ENCODE measurements at regions not wholly inside any gene's neighbourhood (a gene's known extent, or its start where the extent isn't known, plus 50 kb on each side); places are given as distances from the start of the nearest gene placed in this dataset.

DNA sequence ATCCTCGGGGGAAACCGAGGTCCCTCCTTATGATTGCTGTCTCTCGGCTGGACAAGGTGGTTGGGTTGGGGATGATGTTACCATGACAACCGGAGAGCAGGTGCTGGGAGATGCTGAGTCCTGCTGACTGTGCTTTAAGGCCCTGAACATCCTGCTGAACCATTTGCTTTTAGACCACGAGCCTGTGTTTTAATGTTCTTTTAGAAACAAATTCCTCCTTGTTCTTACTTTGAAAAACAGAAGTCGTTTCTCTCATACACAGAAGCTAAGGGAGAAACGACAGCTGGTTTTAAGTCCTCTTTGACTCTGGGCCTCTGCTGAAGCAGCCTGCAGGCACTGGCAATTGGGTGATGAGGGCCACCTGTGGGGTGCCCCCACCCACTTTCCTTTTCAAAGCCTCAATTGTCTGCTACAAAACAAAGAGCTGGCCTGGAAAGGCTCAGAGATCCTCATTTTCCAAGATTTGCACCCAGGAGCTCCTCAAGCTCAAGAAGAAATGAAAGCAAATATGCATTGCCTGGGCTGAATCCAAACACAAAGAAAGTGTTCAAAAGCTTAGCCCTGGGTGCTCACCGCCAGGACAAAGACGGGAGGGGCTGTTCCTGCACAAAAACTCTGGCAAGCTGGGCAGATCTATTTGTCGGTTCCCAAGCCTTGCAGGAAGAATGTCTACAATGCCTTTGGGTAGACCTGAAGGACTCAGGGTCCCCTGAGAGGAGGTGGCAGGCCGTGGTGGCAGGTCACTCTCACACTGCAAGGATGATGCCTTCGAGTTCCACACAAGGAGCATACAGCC, 90.0 kb upstream of the CLMN start:
- no peak for DNase-seq

DNA sequence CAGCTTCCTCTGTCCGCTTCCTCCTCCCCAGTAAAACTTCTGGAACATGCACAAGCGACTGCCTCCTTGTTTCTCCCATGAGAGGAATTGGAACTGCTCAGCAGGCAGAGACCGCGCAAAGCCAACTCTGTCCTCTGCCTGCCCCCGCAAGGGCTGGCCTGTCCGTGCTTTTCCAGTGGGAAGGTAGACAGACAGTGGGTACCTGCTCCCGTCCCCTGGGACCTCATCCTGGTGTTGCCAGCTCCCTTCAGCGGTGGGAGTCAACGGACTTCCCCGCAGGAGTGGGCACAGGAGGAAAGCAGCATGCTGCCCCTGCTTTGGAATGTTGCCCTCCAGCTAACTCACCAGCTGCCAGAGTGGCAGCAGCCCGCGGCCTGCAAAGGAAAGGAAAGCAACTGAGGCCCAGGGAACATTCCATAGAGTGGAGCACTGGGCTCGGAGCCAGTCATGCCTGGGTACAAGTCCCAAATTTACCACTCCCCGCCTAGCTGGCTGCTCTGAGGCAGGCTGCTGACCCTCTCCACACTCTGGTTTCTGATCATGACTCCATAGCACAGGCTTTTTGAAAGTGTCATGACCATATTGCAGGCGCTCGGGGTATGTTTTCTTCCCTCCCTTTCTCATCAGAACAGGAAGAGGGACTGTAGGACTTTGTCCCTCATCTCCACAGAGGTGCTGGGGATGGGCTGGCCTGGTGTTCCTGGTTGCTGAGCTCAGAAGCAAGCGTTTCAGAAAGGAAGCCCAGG, 89.2 kb upstream of the CLMN start:
- no peak for DNase-seq

DNA sequence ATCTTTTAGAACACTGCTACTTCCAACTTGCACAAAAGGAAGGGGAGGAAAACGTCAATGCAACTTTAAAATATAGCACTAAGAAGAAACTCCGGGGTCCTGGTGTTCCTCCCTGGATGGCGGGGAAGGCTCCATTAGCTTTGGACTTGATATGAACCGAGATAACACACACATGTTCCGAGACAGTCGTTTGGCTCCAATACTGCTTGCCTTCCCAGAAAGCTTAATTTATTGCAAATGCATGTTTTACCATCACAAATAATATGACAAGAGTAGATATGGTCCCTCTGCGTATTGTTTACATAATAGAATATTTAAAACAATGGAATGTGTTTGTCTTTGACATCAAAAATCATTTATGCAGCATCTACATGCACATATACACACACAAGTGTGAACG, 87.6 kb upstream of the CLMN start:
- DNase-seq: no peak

DNA sequence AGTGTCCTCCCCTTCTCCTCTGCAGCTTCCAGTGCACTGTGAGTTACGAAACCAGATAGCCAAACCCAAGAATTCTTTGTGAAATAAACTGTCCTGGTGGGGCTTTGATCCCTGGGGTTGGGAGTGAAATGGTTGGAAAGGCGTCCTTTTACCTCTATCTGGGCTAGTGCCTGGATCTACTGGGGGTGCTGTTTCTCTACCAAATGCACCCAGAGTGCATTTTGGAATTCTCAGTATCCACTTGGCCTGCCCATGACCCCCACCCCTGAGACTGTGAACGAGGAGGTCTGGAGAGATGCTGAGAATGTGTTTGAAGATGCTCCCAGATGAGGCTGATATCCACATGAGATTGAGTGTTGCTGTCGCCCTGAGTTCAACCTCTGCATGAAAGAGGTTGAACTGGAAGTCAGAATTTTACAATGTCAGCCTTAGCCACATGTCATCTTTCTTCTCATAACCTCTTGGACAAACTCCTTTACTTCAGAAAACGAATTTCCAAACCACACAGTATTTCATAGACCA, 87.1 kb upstream of the CLMN start:
- no peak for DNase-seq

DNA sequence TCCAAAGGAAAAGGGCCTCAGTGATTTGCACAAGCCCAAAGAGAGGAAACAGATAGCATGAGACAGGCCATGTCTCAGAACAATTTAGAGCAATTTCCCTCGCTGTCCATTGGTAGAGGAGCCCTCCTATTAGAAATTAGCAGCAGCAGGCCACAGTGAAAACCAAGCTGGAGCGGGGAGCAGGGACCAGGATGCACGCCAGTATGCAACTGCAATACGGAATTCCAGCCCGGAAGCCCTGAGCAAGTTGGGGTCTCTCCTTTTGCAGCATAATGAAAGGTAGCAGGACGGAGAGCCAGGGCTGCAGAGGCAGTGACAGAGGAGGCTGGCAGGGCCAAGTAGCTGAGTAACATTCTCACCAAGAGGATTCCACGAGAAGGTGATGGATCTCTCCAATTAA, 84.9 kb upstream of the CLMN start:
- DNase-seq: no peak

DNA sequence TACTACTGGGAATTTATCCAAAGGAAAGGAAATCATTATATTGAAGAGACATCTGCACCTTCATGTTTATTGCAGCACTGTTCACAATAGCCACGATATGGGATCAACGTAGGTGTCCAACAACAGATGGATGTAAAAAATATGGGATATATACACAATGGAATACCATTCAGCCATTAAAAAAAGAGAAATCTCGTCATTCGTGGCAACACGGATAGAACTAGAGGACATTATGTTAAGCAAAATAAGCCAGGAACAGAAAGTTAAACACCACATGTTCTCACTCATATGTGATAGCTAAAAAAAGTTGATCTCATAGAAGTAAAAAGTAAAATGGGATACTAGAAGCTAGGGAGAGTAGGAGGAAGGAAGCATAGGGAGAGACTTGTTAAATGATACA, 82.9 kb upstream of the CLMN start:
- DNase-seq: no peak

DNA sequence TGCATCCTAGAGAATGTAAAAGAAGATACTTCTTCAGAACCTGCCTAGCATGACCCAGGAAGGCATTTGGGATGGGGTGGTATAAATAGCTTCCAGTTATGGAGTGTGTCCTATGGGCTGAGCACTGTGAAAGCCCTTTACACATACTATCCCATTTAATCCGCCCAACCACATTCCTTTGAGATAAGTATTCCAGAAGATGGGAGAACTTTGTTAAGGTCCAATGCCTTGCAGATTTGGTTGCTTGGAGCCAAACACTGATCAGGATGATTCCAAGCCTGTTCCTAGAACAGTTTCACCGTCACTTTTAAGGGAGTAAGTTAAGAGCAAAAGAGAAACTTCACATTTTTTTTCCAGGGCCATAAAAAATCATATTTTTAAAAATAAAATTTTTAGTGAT, 82.5 kb upstream of the CLMN start:
- DNase-seq: no peak

DNA sequence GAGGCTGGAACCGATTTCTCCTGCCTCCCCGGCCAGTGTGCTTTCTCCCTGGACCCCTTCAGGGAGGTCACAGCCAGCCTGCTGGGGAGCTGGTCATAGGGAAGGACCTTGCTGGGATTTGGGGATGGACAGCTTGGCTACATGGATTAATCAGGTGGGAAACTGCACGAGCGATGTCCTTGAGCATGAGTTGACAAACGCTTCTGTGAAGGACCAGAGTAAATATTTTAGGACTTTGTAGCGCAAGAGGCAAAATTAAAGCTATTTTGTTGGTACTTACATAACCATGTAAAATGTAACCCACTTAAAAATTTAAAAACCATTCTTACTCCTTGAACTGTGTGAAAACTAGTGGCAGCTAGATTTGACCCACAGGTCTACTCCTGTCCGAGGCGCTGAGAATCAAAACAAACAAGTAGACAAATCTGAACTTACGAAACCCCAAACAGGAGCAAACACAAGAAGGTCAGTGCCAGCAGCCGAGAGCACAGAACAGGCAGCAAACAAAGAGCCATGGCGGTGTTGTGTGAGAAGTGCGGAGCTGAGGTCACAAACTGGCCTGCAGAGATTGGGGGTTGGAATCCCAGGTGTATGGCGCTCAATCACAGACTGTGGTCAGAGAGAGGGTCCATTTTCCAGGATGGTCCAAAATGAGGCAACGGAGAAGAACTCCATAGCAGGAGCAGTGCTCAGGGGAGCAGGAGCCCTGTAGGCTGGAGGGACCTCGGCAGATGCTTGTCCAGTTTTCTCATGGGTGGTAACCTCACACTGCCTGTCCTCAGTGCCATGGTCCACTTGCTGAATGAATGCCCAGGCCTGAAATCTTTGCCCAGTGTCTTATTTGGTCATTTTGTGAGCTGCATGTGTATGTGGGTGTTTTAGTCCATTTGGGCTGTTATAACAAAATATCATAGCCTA, 79.2 kb upstream of the CLMN start:
- no peak for DNase-seq

DNA sequence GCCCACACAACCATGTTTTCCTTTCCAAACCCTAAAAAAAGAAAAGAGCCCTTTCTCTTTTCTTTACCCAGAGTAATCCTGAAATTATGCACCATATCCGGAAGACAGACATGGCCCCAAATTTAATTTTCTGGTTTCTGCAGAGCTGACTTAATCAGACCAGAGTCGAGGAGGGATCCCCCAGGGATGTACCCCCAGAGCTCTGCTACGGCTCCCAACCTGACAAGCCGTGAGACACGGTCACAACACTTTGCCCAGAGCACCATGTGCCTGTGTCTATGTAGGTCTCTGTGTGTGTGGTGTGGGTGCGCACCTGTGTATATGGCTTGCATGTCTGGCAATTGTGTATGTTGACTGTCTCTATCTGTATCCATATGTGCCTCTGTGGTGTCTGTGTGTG, 77.6 kb upstream of the CLMN start:
- DNase-seq: no peak

DNA sequence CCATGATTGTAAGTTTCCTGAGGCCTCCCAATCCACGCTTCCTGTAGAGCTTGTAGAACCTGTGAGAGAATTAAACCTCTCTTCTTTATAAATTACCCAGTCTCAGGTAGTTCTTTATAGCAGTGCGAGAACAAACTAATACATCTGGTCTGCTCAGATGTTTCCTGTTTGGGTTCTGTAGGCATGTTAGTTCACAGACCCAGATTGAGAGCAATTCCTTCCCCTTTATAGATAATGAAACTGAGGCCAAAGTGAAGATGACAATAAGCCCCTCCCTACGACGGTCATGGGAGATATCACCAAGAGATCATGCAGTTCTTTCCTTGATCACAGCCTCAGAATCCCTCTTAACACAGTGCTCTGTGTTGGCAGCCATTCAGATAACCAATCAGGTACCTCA, 76.5 kb upstream of the CLMN start:
- no peak for DNase-seq

DNA sequence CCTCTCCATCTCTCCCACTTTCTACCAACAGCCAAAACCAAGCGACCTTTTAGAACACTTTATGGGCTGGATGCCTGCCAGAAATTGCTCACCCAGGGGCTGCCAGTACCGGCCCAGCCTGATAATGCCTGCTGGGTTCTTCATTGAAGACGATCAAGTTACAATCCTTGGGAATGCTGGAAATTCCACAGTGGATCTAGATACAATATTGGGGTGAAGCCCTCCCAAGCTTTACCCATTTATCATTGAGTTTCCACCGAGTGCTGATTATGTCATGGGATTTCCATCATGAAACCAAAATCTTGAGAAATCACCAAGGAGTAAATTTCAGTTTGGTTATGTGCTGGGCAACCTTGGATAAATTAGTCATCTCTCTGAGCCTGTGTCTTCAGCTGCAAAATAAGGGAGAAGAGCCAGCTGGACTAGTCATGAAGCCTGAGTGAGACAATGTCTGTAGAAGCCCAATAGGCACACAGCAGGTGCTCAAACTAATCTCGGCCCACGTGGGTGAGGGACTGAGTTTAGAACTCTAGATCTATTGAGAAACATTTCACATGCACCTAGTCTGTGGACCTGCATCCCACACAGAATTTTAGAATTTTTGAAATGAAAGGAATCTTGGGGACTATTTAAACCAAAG, 75.5 kb upstream of the CLMN start:
- no peak for DNase-seq

DNA sequence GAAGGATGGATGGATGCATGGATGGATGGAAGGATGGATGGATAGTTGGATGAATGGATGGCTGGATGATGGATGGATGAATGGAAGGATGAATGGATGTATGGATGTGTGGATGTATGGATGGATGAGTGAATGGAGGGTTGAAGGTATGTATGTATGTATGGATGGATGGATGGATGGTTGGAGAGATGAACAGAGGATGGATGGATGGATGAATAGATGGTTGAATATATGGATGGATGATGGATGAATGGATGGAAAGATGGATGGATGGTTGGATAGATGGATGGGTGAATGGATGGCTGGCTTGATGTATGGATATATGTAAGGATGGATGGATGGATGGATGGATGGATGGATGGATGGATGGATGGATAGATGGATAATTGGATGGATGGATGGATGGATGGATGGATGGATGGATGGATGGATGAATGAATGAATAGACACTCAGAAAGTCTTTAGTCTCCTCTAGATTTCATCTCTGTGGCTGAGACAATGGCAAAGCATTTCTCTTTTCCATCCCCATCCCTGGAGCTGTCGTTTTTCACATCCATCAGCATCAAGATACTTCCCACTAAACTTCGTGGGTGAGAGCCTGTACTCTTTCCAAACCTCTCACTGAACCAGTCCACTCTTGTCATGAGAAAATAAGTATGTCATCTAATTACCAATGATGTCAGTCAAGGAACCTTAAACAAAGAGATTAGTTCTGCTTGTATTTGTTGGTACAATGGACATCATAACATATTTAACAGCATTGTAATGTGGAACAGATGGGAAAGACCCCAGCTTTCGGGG, 74.8 kb upstream of the CLMN start:
- no peak for DNase-seq

DNA sequence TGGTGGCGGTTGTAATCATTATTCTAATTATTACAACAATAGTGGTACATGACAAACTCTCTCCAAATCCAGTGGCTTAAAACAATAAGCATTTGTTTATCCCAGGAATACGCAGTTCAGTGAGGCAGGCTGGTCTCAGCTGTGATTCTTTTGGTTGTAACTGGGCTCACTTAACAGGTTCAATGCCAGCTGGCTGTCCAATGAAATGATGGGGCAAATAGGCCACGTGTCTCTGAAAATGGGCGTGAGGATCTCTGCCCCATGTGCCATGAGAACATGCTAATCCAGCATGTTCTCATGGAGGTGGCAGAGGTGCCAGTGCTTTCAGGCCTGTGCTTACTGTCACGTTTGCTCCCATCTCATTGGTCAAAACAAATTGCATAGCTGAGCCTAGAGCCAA, 73.1 kb upstream of the CLMN start:
- DNase-seq: no peak

DNA sequence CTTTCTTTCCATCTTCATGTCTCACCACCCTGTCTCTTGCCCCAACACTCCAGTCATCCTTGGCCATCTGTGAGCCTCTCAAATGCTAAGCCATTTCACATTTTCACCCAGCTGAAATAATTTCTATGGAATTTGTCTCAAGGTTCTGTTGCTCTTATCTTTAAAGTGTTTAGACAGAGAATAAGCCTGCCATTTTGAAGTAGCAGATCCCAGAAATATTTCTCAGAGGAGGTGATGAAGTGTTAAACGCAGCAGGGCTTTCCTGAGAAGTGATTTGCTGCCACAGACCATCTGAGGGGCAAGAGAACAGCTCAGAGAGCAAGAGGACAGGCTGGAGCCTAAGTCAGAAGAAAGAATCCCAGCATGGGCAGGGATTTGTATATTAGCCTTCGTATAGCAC, 71.6 kb upstream of the CLMN start:
- DNase-seq: no peak

DNA sequence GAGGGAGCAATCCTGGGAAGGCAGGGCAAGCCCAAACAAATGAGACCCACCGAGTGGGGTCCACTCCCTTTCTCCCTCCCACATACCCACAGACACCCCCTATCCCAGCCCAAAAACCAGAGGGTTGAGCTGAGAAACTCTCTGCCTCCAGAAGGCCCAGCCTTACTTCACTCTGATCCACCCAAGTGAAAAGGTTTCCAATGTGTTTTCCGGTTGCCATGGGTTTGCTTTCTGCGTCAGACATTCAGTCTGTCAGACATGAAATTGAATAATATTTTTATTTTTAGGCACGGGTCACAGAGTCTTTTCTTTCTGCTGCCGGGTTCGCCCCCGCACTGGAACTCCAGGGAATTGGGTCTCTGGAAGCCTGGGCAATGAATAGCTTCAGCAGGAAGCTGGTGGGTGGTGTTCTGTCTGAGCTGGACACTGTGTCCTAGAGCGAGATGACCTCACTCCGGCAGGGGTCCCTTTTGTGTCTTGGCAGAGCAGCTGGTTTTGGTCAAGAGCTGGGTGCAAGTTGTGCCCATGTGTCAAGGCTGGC, 69.8 kb upstream of the CLMN start:
- DNase-seq: no peak

DNA sequence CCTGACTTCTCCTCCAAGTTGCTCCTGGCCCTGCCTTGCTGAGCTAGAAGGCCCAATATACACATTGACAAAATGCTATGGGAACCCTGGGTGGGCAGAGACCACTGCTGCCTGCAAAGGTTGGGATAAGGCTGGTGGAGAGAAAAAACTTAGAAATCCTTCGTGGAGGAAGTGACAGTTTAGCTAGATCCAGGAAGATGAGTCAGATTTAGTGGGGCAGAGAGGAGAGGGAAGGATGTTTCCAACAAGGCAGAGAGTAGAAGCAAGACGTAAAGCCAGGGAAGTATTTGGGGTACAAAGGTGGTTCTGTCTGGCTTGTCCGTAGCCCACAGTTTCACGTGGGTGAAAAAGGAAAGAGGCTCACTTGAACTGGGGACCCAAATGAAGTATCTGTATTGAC, 69.0 kb upstream of the CLMN start:
- DNase-seq: no peak

DNA sequence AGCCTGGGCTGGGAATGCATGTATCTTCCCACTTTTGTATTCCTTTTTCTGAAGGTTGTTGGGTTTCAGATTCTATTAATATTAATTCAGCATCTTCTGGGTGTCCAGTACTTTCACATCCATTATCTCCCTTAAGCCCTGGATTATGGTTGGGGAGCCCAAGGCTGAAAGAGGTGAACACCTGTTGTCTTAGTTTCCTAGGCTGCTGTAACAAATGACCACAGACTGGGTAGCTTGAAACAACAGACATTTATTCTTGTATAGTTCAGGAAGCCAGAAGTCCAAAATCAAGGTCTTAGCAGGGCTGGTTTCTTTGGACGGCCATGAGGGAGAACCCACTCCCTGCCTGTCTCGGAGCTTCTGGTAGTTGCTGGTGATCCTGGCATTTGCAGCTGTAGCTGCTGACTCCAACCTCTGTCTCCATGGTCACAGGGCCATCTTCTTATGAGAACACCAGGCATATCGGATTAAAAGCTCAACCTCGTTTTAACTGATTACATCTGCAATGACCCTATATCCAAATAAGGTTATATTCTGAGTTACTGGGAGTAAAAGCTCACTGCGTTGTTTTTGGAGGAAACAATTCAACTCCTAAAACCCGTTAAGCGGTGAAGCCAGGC, 68.2 kb upstream of the CLMN start:
- no peak for DNase-seq

DNA sequence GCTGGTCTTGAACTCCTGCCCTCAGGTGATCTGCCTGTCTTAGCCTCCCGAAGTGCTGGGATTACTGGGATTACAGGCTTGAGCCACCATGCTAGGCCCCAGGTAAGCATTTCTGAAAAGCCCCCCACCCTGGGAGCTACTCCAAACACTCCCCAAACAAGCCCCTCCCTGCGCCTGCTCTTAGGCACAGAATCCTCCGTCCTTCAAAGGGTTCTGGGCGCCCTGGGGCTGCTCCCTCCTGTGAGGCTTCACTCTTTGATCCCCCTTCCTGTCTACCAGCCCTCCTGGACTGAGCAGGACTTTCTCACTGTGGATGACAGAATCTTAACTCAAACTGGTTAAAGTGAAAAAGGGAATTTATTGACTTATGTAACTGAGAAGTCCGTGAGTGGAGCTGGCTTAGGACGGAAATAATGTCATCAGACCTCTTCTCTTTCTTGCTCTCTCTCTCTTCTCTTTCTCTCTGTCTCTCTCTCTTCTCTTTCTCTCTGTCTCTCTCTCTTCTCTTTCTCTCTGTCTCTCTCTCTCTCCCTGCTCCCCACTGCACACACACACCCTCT, 66.9 kb upstream of the CLMN start:
- DNase-seq: no peak

DNA sequence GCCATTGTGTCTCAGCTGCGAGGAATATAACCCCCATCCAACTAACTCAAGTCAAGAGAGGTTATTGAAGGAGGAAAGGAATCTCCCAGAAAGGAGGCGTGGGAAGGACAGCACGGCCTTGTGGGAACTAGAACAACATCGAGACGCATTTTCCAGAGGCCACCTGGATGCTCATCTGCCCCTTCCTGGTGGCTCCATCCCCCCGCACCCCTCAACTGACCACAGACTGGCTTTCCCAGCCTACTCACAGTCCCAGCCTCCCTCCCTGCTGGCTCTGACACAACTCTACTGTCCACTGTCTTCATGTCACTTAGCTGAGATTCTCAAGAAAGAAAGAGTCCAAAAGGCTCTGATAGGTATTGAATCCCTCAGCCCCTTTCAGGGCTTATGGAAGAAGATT, 66.0 kb upstream of the CLMN start:
- DNase-seq: no peak

DNA sequence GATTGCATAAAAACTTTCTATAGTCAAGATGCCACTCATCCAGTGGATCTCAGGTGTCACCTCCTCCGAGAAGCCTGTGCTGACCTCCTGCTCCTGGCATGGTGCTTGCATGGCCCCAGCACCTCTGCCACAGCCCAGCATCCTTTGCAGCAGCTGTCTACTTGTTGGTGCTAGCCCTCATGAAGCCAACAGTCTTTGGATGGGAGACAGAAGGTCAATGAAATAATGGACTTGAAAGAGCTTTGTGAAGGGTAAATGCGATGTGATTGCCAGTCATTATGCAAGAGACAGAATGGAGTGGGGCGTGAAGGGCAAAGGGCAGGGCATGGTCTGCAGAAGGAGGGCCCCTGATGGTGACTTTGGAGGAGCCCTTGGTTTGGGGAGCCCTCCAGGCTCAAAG, 63.0 kb upstream of the CLMN start:
- no peak for DNase-seq

DNA sequence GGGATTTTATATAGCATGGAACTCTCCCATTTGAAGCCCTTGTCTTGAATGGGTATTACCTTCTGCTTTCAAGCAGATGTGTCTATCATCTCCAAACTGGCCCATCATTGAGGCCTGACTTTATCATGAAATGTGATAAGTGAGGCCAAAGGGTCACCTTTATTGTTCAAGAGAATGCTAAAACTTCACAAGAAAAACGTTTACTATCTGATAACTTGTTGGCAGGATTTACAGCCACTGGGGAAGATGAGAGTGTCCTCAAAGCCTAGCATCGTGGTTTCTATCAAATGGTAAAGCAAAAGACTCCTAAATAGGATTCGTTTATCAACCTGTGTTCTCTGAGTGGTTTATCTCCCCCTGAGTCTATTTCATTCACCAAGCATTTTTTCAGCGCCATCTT, 62.0 kb upstream of the CLMN start:
- no peak for DNase-seq
